T47D (cell line): ENCODE measurements at regions not wholly inside any gene's neighbourhood (a gene's known extent, or its start where the extent isn't known, plus 50 kb on each side); places are given as distances from the start of the nearest gene placed in this dataset.

Experiments used
- DNase-seq, 2 experiments: peaks; one replicate each; pipeline versions ENCODE4 v3.0.0 to v3.0.0-alpha.2; 2011 to 2012; ENCODE audit warnings: low read depth in 1 of 2, low spot score in 1 of 2
- JUND ChIP-seq: IDR thresholded peaks from 2 replicates; pipeline ENCODE4 v1.6.1; 2012; ENCODE audit warnings: low read depth
- in situ Hi-C: cut with HindIII; loops from 2 replicates; pipeline ENCODE4 v1.10.0; 2016; ENCODE audit warnings: low sequenced_read_pairs, low pct_unique_long_range_greater_than_20kb

DNA sequence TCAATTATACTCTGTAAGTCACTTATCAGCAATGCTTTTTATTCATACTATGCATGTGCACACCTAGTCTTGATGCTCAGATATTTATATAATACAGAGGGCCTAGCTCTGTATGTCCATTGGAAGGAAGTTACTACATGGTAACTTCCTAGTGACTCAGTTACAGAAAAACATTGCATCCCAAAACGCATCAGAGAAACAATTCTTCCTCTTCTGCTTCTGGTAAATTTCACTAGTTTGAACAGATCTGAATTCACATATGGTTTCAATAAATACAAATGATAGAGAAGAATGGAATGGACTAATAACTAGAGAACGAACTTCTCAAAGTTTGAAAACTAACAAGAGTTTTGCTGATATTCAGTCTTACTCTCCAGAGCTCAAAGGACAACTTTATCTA lies 811.3 kb upstream of the ADGRL2 start:
- in situ Hi-C loops = no loop called here
- no peak for DNase-seq
- no peak for TF ChIP-seq JUND

DNA sequence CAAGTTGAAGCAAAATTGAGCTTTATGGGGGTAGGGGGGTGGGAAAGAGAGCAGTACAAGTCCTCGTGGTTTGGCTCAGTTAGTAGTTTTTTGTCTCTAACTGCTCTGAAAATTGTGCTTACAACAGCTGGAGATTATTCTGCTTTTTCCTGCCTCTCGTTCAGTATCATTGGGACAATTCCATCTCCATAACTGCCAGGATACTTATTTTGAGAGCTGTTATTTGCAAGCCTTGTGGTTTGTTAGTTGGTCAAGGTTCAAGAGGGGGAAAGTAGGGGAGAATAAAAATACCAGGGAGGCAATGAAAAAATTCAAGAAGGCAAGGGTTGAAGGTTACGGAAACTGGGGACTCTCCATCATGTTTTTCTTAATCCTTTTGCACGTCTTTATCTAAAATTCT lies 811.8 kb upstream of the ADGRL2 start:
- TF ChIP-seq JUND = no peak
- no peak for DNase-seq
- in situ Hi-C loops = no loop called here

DNA sequence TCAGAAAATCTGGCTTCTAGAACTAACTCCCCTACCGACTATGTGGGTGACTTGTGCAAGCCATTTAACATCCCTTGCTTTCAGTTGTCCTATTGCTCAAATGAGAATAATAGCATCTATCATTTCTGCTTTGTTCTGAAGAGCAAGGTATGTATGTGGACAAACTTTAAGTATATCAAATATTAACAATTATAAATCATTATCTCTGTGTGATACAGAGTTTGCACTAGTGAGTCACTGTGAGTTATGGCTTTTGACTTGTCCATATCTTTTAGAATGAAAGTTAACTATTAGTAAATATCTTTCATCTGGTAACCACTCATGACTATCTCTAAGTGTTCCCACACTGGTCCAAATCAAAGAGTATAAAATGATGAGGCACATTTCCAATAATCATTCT lies 812.9 kb upstream of the ADGRL2 start:
- TF ChIP-seq JUND = no peak
- in situ Hi-C loops = no loop called here
- DNase-seq = no peak

DNA sequence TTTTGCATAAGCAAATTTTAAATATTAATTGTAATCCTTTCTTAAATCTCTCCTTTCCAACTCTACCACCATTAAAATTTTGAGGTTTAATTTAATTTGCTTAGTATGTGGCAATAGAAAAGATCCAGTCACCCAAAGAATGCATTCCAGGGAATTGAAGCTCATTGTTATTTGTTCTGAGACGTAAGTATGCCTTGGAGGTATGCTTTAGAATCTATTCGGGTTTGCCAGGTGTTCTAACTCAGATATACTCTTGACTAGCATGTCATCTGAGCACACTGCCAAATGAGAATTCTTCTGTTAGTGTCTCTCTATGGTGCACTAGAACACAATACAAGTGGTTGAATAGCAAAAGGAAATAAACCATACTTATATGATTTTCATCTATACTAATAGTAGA lies 813.6 kb upstream of the ADGRL2 start:
- in situ Hi-C loops = no loop called here
- DNase-seq = no peak
- TF ChIP-seq JUND = no peak

DNA sequence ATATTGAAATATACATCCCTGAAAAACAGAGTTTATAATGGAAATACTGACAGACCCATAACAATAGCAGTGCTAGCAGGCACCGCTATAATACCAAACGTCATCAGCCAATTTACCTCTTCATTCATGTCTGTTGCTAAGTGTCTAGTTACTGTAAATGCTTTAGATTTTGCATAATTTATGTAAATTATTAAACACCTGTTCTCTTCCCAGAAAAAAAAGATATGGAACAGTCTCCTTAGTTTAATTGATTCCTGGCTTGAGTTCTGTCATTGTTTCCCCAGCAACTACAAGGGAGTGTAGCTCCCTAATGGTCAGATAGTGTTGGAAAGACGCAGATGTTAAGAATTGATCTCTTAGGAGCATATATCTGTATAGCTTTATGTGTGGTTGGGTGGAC lies 817.9 kb upstream of the ADGRL2 start:
- no peak for TF ChIP-seq JUND
- in situ Hi-C loops = no loop called here
- no peak for DNase-seq

DNA sequence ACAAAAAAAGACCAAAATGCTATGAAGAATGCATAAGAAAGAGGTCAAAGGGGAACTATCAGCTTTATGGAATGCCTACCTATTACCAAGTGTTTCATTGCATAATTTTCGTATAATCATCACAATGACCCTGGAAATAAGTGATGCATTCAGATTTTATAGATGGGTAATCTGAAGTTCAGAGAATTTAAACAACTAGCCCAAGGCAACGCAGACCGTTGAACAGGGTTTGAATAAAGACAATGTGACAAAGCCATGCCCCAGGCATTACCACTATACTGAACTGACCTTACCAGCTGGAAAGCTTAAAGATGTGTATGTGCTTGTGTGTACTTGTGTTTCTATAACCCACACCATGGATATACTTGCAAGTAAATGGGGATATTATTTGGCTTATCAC lies 827.6 kb upstream of the ADGRL2 start:
- DNase-seq = no peak
- in situ Hi-C loops = no loop called here
- no peak for TF ChIP-seq JUND

DNA sequence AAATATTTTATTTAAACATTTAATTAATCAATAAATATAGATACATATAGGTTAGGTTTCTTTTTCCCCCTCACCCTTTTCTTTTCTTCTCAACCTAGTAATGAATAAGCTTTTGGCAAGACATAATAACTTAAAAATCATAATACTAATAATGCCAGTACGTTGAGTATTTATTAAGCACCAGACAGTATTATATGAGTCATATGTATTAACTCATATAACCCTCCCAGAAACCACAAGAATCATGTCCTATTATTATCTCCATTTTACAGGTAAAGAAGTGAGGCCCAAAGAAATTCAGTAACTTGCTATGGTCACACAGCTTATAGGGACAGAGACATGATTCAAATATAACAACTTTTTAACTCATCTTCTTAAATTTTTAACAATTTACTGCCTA lies 834.5 kb upstream of the ADGRL2 start:
- in situ Hi-C loops = no loop called here
- no peak for DNase-seq

DNA sequence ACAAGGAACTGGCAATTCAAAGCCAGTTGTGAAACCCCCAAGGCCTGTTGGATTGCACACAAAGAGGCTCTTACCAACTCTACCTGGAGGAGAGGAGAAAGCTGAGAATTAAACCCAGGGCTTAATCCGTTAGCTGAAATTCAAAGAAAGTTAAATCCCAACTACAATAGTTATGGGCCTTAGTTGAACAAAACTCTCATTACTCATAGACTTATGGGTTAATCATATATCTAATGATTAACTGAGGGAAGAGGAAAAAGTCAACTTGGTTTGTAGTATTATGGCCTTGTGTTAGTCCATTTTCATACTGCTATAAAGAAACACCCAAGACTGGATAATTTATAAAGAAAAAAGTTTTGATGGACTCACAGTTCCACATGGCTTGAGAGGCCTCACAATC lies 838.2 kb upstream of the ADGRL2 start:
- no peak for TF ChIP-seq JUND
- no peak for DNase-seq
- in situ Hi-C loops = no loop called here

More for the DNA sequence above, 834.5 kb upstream of the ADGRL2 start:
- TF ChIP-seq JUND = no peak

DNA sequence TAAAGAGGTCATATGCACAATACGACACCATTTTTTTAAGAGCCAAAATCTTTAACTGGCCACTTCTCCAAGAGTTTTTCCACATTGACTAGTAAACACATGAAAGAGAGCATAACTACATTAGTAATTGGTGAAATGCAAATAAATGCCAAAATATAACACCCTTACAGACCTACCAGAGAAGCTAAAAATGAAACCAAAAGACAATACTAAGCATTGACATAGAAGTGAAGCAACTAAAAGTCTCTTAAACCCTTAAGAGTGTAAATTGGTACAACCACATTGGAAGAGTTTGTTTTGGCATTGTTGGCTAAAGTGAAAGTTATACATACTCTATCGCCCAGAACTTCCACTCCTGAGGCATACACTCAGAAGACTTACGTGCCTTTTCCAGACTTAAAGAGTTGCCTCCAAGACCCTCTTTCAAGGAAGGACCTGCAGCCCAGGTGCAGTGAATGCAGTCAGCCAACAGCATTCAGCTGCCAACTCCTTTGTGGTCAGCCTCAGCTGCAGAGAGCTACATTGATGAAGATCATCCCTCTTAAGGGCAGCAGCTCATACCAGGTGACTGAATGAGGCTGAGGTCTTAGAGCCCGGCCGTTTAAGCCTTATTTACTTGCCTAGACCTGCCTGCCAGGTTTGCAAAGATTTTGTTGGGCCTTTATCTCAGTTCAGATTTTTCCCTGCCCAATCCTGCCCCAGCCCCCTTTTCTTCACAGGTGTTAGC lies 839.1 kb upstream of the ADGRL2 start:
- DNase-seq = peak in 1 of 2 experiments; percentile 10
- TF ChIP-seq JUND = no peak
- in situ Hi-C loops = no loop called here

DNA sequence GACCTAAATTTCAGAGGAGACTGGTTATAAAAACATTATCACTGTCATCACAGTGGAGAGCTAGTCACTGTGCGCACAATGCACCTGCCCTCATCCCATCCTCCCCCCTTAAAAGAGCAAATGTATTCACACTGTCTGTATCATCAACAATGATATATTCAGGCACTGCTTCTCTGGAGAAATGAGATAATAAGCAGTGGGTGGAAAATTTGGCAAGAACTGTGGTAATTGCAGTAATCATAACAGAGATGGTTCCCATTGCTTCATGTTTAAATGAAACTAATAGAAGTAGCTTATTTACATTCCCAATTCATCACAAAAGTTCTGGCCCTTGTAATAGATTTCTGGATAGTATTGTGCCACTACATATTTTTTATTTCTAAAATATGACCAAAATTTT lies 867.4 kb upstream of the ADGRL2 start:
- TF ChIP-seq JUND = no peak
- in situ Hi-C loops = no loop called here
- DNase-seq = no peak

DNA sequence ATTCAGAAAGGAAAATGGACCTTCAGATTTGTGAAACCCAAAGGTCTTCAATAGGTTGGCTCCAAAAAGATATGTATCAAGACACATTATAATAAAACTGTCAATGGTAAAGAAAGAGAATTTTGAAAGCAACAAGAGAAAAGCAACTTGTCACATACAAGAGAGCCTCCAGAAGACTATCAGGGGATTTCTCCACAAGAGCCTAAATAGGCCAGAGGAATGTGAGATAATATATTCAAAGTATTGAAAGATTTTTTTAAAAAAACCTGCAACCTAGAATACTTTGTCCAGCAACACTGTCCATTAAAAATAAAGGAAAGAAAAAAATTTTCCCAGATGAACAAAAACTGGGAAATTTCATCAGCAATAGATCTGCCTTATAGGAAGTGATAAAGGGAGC lies 869.6 kb upstream of the ADGRL2 start:
- no peak for TF ChIP-seq JUND
- DNase-seq = no peak
- in situ Hi-C loops = no loop called here

DNA sequence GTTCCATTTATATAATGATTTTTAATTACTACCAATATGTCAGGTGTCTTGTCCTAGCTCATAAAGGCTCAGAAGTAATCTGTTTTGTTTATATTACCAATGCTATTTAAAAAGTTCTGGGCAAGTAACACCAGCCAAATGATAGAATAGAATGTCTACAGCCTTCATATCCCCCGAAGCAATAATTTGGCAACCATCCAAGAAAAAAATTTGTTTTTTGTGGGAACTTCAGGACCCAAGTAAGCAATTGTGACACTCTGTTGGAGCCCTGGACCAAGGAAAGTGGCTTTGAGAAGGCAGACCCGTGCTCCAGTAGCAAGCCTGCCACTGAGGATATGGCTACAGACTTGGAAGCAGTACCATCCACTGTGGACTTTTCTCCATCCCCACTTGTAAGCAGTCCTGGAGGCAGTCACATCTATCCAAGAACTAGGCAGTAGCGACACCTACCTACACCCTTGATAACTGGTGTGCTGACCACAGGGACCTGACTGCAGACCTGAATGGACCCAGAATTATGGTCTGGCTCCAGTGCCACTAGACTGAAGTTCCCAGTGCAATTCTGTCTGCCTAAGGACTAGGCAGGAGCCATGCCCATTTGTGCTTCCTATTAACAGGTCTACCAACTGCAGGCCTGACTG lies 870.7 kb upstream of the ADGRL2 start:
- in situ Hi-C loops = no loop called here
- peak in 1 of 2 experiments; percentile 65 for DNase-seq
- TF ChIP-seq JUND = no peak

DNA sequence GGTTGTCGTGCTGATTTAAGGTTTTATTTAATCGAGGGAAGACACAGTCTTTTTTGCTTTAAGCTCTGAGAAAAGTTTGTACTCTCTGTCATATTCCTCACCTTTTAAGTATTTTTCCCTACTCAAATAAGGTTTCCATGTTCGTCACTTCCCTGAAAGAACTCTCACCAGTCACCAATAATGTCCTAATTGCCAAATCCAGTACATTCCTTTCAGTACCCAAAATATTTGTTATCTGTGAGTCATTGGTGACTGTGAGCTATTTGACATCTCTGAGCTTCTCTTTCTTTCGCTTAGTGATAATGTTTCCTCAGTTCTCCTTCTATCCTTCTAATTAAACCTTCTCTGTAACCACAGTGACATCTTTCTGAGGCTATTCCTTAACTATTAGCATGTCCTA lies 874.2 kb upstream of the ADGRL2 start:
- DNase-seq = no peak

More for the DNA sequence above, 874.2 kb upstream of the ADGRL2 start:
- in situ Hi-C loops = no loop called here
- TF ChIP-seq JUND = no peak
